CD4-positive, alpha-beta T cell (primary cell): ENCODE measurements at regions not wholly inside any gene's neighbourhood (a gene's known extent, or its start where the extent isn't known, plus 50 kb on each side); places are given as distances from the start of the nearest gene placed in this dataset.

ENCODE experiments used
- ATAC-seq: fragments of 200-7000 bp; cut with Tn5 transposase; one replicate; pipeline ENCODE4 v1.10.0; 2022; ENCODE audit warnings: mild to moderate bottlenecking; ENCODE audit not compliant: poor library complexity
- CTCF ChIA-PET: fragments of 350-600 bp; sonication (Branson Sonifier 250); formaldehyde crosslinking; loops from one replicate; lab custom pipeline; 2021; ENCODE audit warnings: antibody characterized with exemption, inconsistent platforms; lab: Charles Lee
- POLR2A ChIA-PET: fragments of 350-600 bp; sonication (Branson Sonifier 250); formaldehyde crosslinking; loops from one replicate; lab custom pipeline; 2021; ENCODE audit warnings: antibody characterized with exemption, inconsistent platforms; lab: Charles Lee
- DNase-seq, 14 experiments: peaks; one replicate each; pipeline ENCODE4 v3.0.0-alpha.2; 2013 to 2020; ENCODE audit warnings: mixed read lengths in 2 of 14
- H3K27ac ChIP-seq, 2 donors: one replicate each; pipeline versions ENCODE4 v1.5.1 to v1.7.0; 2013; ENCODE audit warnings: low read length in 2 of 2, low read depth in 1 of 2, mild to moderate bottlenecking in 1 of 2
- H3K27me3 ChIP-seq, 2 experiments: 1 replicate in 1 of 2; 2 replicates in 1 of 2; pipeline versions ENCODE4 v1.6.1 to v1.7.0; 2013; ENCODE audit warnings: low read length in 2 of 2, control low read depth in 1 of 2, mild to moderate bottlenecking in 1 of 2, moderate library complexity in 1 of 2; ENCODE audit not compliant: insufficient read depth in 2 of 2, control insufficient read depth in 1 of 2
- H3K36me3 ChIP-seq: one replicate; pipeline ENCODE4 v1.6.1; 2013; ENCODE audit warnings: low read length, control low read depth; ENCODE audit not compliant: insufficient read depth
- H3K4me1 ChIP-seq: one replicate; pipeline ENCODE4 v1.6.1; 2013; ENCODE audit warnings: low read length, control low read depth; ENCODE audit not compliant: insufficient read depth
- H3K4me3 ChIP-seq: one replicate; pipeline ENCODE4 v1.5.1; 2013; ENCODE audit warnings: mild to moderate bottlenecking, low read length, moderate library complexity
- H3K9me3 ChIP-seq, 2 experiments: 1 replicate in 1 of 2; 2 replicates in 1 of 2; pipeline versions ENCODE4 v1.6.1 to v1.7.0; 2013; ENCODE audit warnings: low read length in 2 of 2, mild to moderate bottlenecking in 2 of 2, control low read depth in 1 of 2, moderate library complexity in 1 of 2; ENCODE audit not compliant: control insufficient read depth in 1 of 2, insufficient read depth in 1 of 2
- H3K27ac Mint-ChIP-seq: one replicate; pipeline ENCODE4 v1.8.0; 2020; ENCODE audit warnings: mixed read lengths
- H3K27me3 Mint-ChIP-seq: one replicate; pipeline ENCODE4 v1.8.0; 2021; ENCODE audit warnings: mixed read lengths
- H3K36me3 Mint-ChIP-seq: one replicate; pipeline ENCODE4 v1.8.0; 2021; ENCODE audit warnings: low read depth, mixed read lengths
- H3K4me1 Mint-ChIP-seq: one replicate; pipeline ENCODE4 v1.8.0; 2021; ENCODE audit warnings: low read depth, mixed read lengths
- H3K4me3 Mint-ChIP-seq: one replicate; pipeline ENCODE4 v1.8.0; 2020; ENCODE audit warnings: mild to moderate bottlenecking, mixed read lengths
- H3K9me3 Mint-ChIP-seq: one replicate; pipeline ENCODE4 v1.8.0; 2020; ENCODE audit warnings: mixed read lengths
- intact Hi-C, 2 experiments: fragments of 100-400 bp; cut with DNase I in 1 of 2; cut with micrococcal nuclease in 1 of 2; formaldehyde crosslinking; loops; one replicate each; pipeline versions ENCODE4 v1.15.1 to v1.9.0; 2023 to 2025; cut with DNase I, micrococcal nuclease
- TF ChIP-seq, protein P1 (sequence below): fragments of 200-600 bp; IDR thresholded peaks from one replicate; pipeline ENCODE4 v1.8.0; 2022; ENCODE audit warnings: antibody characterized with exemption, mild to moderate bottlenecking

DNA sequence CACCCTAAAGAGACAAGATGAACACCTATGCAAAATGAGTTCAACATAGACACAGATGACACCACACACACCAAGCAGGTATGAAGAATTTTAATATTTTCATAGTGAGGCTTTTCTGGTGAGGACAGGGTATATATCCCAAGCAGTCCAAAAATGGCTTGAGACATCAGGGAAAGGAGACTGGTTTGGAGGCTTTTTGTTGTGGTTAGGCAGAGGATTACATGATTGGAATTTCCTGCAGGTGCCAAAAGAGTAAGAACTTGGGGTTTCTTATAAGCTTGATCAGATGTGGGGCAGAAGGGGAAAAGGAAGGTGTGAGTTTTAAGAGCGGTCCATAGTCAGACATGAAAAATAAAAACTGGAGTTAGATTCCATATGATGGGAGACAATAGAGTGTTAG, 420.8 kb upstream of the SLITRK1 start:
- Mint-ChIP-seq H3K4me1 (no peaks in the 10 kb centered on the region), H3K27ac (no peak overlapping the region), H3K27me3 (no peaks in the 10 kb centered on the region), H3K9me3 (no peaks in the 10 kb centered on the region), H3K4me3 (no peak overlapping the region), H3K36me3 (no peaks in the 10 kb centered on the region)
- intact Hi-C loops = no loop called here
- ATAC-seq = no peak
- ChIA-PET CTCF (no interaction called here), POLR2A (no interaction called here)
- Histone ChIP-seq H3K9me3 (no peaks in the 10 kb centered on the region), H3K27me3 (no peaks in the 10 kb centered on the region), H3K4me3 (no peak overlapping the region), H3K36me3 (no peaks in the 10 kb centered on the region), H3K4me1 (no peaks in the 10 kb centered on the region), H3K27ac (no peak overlapping the region)
- TF ChIP-seq, protein P1, sequence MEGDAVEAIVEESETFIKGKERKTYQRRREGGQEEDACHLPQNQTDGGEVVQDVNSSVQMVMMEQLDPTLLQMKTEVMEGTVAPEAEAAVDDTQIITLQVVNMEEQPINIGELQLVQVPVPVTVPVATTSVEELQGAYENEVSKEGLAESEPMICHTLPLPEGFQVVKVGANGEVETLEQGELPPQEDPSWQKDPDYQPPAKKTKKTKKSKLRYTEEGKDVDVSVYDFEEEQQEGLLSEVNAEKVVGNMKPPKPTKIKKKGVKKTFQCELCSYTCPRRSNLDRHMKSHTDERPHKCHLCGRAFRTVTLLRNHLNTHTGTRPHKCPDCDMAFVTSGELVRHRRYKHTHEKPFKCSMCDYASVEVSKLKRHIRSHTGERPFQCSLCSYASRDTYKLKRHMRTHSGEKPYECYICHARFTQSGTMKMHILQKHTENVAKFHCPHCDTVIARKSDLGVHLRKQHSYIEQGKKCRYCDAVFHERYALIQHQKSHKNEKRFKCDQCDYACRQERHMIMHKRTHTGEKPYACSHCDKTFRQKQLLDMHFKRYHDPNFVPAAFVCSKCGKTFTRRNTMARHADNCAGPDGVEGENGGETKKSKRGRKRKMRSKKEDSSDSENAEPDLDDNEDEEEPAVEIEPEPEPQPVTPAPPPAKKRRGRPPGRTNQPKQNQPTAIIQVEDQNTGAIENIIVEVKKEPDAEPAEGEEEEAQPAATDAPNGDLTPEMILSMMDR = no peak
- DNase-seq = no peak

DNA sequence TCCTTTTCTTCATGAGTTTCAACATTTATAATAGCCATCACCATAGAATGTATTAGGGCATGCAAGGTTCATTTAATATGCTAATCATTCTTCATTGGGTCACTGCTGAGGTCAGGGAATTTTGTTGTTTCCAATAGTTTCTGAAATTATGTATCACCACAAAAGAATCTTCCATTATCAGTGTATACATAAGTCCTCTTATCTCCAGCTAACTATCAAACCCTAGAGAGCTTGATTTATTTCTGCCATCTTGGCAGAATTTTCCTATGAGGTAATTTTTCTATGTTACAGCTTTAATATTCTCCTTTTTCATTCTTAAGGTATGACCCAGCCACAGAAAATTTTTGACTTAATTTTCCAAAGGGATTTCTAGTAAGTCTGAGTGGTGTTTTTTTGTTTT, 415.0 kb upstream of the SLITRK1 start:
- H3K4me3 ChIP-seq = no peak overlapping the region
- ChIA-PET CTCF (no interaction called here), POLR2A (no interaction called here)
- H3K27ac Mint-ChIP-seq = no peak overlapping the region
- no peak overlapping the region for H3K4me3 Mint-ChIP-seq
- no peaks in the 10 kb centered on the region for H3K36me3 Mint-ChIP-seq
- H3K27me3 Mint-ChIP-seq = no peaks in the 10 kb centered on the region
- no peaks in the 10 kb centered on the region for H3K36me3 ChIP-seq
- H3K27me3 ChIP-seq = no peaks in the 10 kb centered on the region
- DNase-seq (no peak), ATAC-seq (no peak)
- TF ChIP-seq, protein P1 = no peak
- H3K4me1 ChIP-seq = no peaks in the 10 kb centered on the region
- H3K9me3 Mint-ChIP-seq = no peaks in the 10 kb centered on the region
- H3K9me3 ChIP-seq = no peaks in the 10 kb centered on the region
- intact Hi-C loops = no loop called here
- no peak overlapping the region for H3K27ac ChIP-seq
- no peaks in the 10 kb centered on the region for H3K4me1 Mint-ChIP-seq

DNA sequence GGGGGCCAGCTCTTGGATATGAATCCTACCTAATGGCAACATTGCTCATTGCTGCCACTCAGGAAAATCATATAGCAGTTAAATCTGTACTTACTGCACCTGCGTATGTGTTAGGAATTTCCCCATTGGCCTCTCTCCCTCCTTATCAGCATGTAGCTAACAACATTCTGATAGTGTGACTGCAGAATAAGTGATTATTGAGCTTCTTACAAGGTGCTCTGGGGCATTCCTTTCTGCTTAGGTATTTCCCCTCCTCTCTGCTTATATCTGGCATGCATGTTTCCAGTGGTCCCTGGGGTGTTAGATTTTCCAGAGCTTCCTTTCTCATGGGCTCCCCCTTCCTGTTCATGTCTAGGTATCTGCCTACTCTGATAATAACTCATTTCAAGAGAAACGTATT, 414.1 kb upstream of the SLITRK1 start:
- CTCF ChIA-PET = no interaction called here
- no peaks in the 10 kb centered on the region for H3K36me3 ChIP-seq

More for the DNA sequence above, 414.1 kb upstream of the SLITRK1 start:
- POLR2A ChIA-PET = no interaction called here
- Mint-ChIP-seq H3K4me3 (no peak overlapping the region), H3K9me3 (no peaks in the 10 kb centered on the region), H3K36me3 (no peaks in the 10 kb centered on the region), H3K27me3 (no peaks in the 10 kb centered on the region), H3K4me1 (no peaks in the 10 kb centered on the region), H3K27ac (no peak overlapping the region)
- ATAC-seq (no peak), DNase-seq (no peak)
- no peaks in the 10 kb centered on the region for H3K9me3 ChIP-seq
- no peaks in the 10 kb centered on the region for H3K4me1 ChIP-seq
- no peak overlapping the region for H3K4me3 ChIP-seq
- no peaks in the 10 kb centered on the region for H3K27me3 ChIP-seq
- TF ChIP-seq, protein P1 = no peak
- intact Hi-C loops = no loop called here
- no peak overlapping the region for H3K27ac ChIP-seq
